Liver (tissue), 8 donors: ENCODE measurements at regions not wholly inside any gene's neighbourhood (a gene's known extent, or its start where the extent isn't known, plus 50 kb on each side); places are given as distances from the start of the nearest gene placed in this dataset.

ENCODE experiments used
- DNase-seq: peaks from one replicate; pipeline ENCODE4 v3.0.0-alpha.2; 2017; ENCODE audit warnings: low spot score
- H3K27ac ChIP-seq, 2 donors: one replicate each; pipeline ENCODE4 v1.7.0; 2013; ENCODE audit warnings: inconsistent platforms in 2 of 2, low read length in 2 of 2, control low read depth in 1 of 2, low read depth in 1 of 2, mild to moderate bottlenecking in 1 of 2
- H3K27me3 ChIP-seq, 4 donors: one replicate each; pipeline versions ENCODE4 v1.6.1 to v1.7.0; 2013; ENCODE audit warnings: low read length in 3 of 4, inconsistent platforms in 1 of 4, mild to moderate bottlenecking in 1 of 4, moderate library complexity in 1 of 4; ENCODE audit not compliant: control insufficient read depth in 4 of 4, insufficient read depth in 4 of 4
- H3K36me3 ChIP-seq, 4 donors: one replicate each; pipeline versions ENCODE4 v1.6.1 to v1.7.0; 2013; ENCODE audit warnings: low read length in 3 of 4, mild to moderate bottlenecking in 3 of 4, low read depth in 1 of 4, moderate library complexity in 1 of 4; ENCODE audit not compliant: control insufficient read depth in 4 of 4, insufficient read depth in 3 of 4
- H3K4me1 ChIP-seq, 4 donors: one replicate each; pipeline versions ENCODE4 v1.6.1 to v1.7.0; 2013; ENCODE audit warnings: low read length in 3 of 4, mild to moderate bottlenecking in 3 of 4, moderate library complexity in 1 of 4; ENCODE audit not compliant: control insufficient read depth in 4 of 4, insufficient read depth in 4 of 4
- H3K4me3 ChIP-seq, 3 donors: one replicate each; pipeline versions ENCODE4 v1.6.1 to v1.7.0; 2013; ENCODE audit warnings: low read length in 3 of 3, control low read depth in 1 of 3, low read depth in 1 of 3, mild to moderate bottlenecking in 1 of 3
- H3K9ac ChIP-seq, 2 donors: one replicate each; pipeline ENCODE4 v1.7.0; 2013; ENCODE audit warnings: low read length in 2 of 2, mild to moderate bottlenecking in 2 of 2, moderate library complexity in 2 of 2, control low read depth in 1 of 2, low read depth in 1 of 2
- H3K9me3 ChIP-seq, 4 donors: one replicate each; pipeline versions ENCODE4 v1.6.1 to v1.7.0; 2013; ENCODE audit warnings: low read length in 3 of 4; ENCODE audit not compliant: control insufficient read depth in 4 of 4
- ATF3 ChIP-seq: IDR thresholded peaks from 2 replicates; pipeline ENCODE4 v1.6.1; 2016; ENCODE audit warnings: antibody characterized with exemption
- CTCF ChIP-seq: fragments of 150-350 bp; IDR thresholded peaks from 2 replicates; pipeline ENCODE4 v1.5.1; 2017; ENCODE audit warnings: improper control_type of control experiment, low read depth, low read length; ENCODE audit not compliant: missing input control
- EGR1 ChIP-seq, 2 donors: IDR thresholded peaks; 2 replicates each; pipeline ENCODE4 v1.6.1; 2016 to 2018; ENCODE audit warnings: antibody characterized with exemption in 2 of 2, low read depth in 2 of 2
- FOXA1 ChIP-seq: IDR thresholded peaks from 2 replicates; pipeline ENCODE4 v1.6.1; 2016; ENCODE audit warnings: antibody characterized with exemption
- FOXA2 ChIP-seq: IDR thresholded peaks from 2 replicates; pipeline ENCODE4 v1.6.1; 2016; ENCODE audit warnings: antibody characterized with exemption
- GABPA ChIP-seq, 2 donors: IDR thresholded peaks in 1 of 2; conservative IDR thresholded peaks in 1 of 2; 2 replicates each; pipeline ENCODE4 v1.6.1; 2016; ENCODE audit warnings: antibody characterized with exemption in 2 of 2, mild to moderate bottlenecking in 1 of 2, moderate library complexity in 1 of 2
- HNF4A ChIP-seq, 2 donors: conservative IDR thresholded peaks; 2 replicates each; pipeline ENCODE4 v1.6.1; 2016; ENCODE audit warnings: antibody characterized with exemption in 2 of 2, mild to moderate bottlenecking in 2 of 2
- HNF4G ChIP-seq: IDR thresholded peaks from 2 replicates; pipeline ENCODE4 v1.6.1; 2016; ENCODE audit warnings: antibody characterized with exemption
- JUND ChIP-seq, 2 donors: IDR thresholded peaks; 2 replicates each; pipeline ENCODE4 v1.6.1; 2016; ENCODE audit warnings: antibody characterized with exemption in 2 of 2
- MAX ChIP-seq: IDR thresholded peaks from 2 replicates; pipeline ENCODE4 v1.6.1; 2016; ENCODE audit warnings: antibody characterized with exemption
- NR2F2 ChIP-seq: IDR thresholded peaks from 2 replicates; pipeline ENCODE4 v1.6.1; 2016; ENCODE audit warnings: antibody characterized with exemption
- RAD21 ChIP-seq, 2 donors: IDR thresholded peaks; 2 replicates each; pipeline ENCODE4 v1.6.1; 2016; ENCODE audit warnings: antibody characterized with exemption in 2 of 2, mild to moderate bottlenecking in 2 of 2
- REST ChIP-seq: IDR thresholded peaks from 2 replicates; pipeline ENCODE4 v1.6.1; 2016; ENCODE audit warnings: antibody characterized with exemption, mild to moderate bottlenecking
- RXRA ChIP-seq, 2 donors: IDR thresholded peaks; 2 replicates each; pipeline ENCODE4 v1.6.1; 2017 to 2018; ENCODE audit warnings: antibody characterized with exemption in 2 of 2, mild to moderate bottlenecking in 1 of 2
- SP1 ChIP-seq: IDR thresholded peaks from 2 replicates; pipeline ENCODE4 v1.6.1; 2018; ENCODE audit warnings: antibody characterized with exemption, mild to moderate bottlenecking
- TAF1 ChIP-seq: conservative IDR thresholded peaks from 2 replicates; pipeline ENCODE4 v1.6.1; 2016; ENCODE audit warnings: antibody characterized with exemption, mild to moderate bottlenecking
- YY1 ChIP-seq: IDR thresholded peaks from 2 replicates; pipeline ENCODE4 v1.6.1; 2016; ENCODE audit warnings: antibody characterized with exemption, mild to moderate bottlenecking
- ZBTB33 ChIP-seq: IDR thresholded peaks from 2 replicates; pipeline ENCODE4 v1.6.1; 2016; ENCODE audit warnings: antibody characterized with exemption
- WGBS: extraction: QIAGEN DNeasy Blood & Tissue Kit; methylation state at CpG from one replicate; pipeline ENCODE4 v1.1.7; 2013; 5-methylcytosine and 5-hydroxymethylcytosine counted together
- donor health status: healthy.
- donor health status: healthy.
- donor health status: healthy.
- donor health status: healthy.
- donor health status: healthy.

- no peaks in the 10 kb centered on the region for H3K9me3 ChIP-seq
- no peaks in the 10 kb centered on the region for H3K4me1 ChIP-seq
- 80% methylated on average over 13 of the region's 13 CpGs for WGBS
- no peak overlapping the region for H3K9ac ChIP-seq
- H3K36me3 ChIP-seq, result no peaks in the 10 kb centered on the region
- no peak overlapping the region for H3K27ac ChIP-seq
- H3K27me3 ChIP-seq, result peaks cover 0 to 5% (median 0%) of the 10 kb centered on the region in 4 donors
- DNase-seq, result no peak
- TF ChIP-seq JUND (IDR thresholded peaks at IDR 0.05) (no peak), RAD21 (IDR thresholded peaks at IDR 0.05) (no peak), NR2F2 (no peak), SP1 (no peak), MAX (no peak), ATF3 (no peak), FOXA1 (no peak), REST (no peak), HNF4A (conservative IDR thresholded peaks at IDR 0.05) (no peak), FOXA2 (no peak), TAF1 (no peak), YY1 (no peak)
- H3K4me3 ChIP-seq, result no peak overlapping the region
These were observed 729.8 kb downstream of the QKI start for GRCh38 chr6:164144316-164144715.

- H3K27me3 ChIP-seq, result peaks cover 0 to 2% (median under 1%) of the 10 kb centered on the region in 4 donors
- H3K9ac ChIP-seq, result no peak overlapping the region
- H3K4me1 ChIP-seq, result no peaks in the 10 kb centered on the region
- H3K36me3 ChIP-seq, result no peaks in the 10 kb centered on the region
- H3K4me3 ChIP-seq, result no peak overlapping the region
- no peak overlapping the region for H3K27ac ChIP-seq
- WGBS, result 68% methylated on average over 5 of the region's 5 CpGs
- no peaks in the 10 kb centered on the region for H3K9me3 ChIP-seq
- no peak for TF ChIP-seq RAD21 (IDR thresholded peaks at IDR 0.05)
- TF ChIP-seq JUND (IDR thresholded peaks at IDR 0.05), result no peak
- TF ChIP-seq ATF3, result no peak
- no peak for TF ChIP-seq REST
- TF ChIP-seq NR2F2, result no peak
- TF ChIP-seq MAX, result no peak
- no peak for TF ChIP-seq FOXA1
- no peak for TF ChIP-seq FOXA2
- no peak for TF ChIP-seq SP1
- no peak for TF ChIP-seq HNF4G
- TF ChIP-seq RXRA (IDR thresholded peaks at IDR 0.05), result no peak
- TF ChIP-seq EGR1 (IDR thresholded peaks at IDR 0.05; ENCODE audit: low read depth in 2 of 2), result no peak
- TF ChIP-seq GABPA (IDR thresholded peaks at IDR 0.05 in 1 of 2, conservative IDR thresholded peaks at IDR 0.05 in 1 of 2), result no peak
- TF ChIP-seq YY1, result no peak
- no peak for TF ChIP-seq ZBTB33
- TF ChIP-seq HNF4A (conservative IDR thresholded peaks at IDR 0.05), result no peak
- TF ChIP-seq TAF1, result no peak
- no peak for TF ChIP-seq CTCF
- DNase-seq, result no peak
These were observed 727.8 kb downstream of the QKI start for GRCh38 chr6:164142322-164142721.
